ENCODE measurements at regions not wholly inside any gene's neighbourhood (a gene's known extent, or its start where the extent isn't known, plus 50 kb on each side); places are given as distances from the start of the nearest gene placed in this dataset.

- no peak for TF ChIP-seq EZH2 (IDR thresholded peaks at IDR 0.05; ENCODE audit: borderline replicate concordance, insufficient read depth, low read depth, low read length, poor library complexity, severe bottlenecking)
- TF ChIP-seq CTCF (IDR thresholded peaks at IDR 0.05) = no peak
- peaks cover 42% of the 10 kb centered on the region for H3K4me1 Mint-ChIP-seq
- no peaks in the 10 kb centered on the region for H3K9me3 Mint-ChIP-seq (ENCODE audit: insufficient read depth)
- H3K4me3 ChIP-seq (ENCODE audit: control extremely low read depth in 1 of 5, extremely low read depth in 1 of 5, insufficient read depth in 1 of 5, low read depth in 2 of 5, low read length in 4 of 5) = no peak overlapping the region
- H3K9me3 ChIP-seq (ENCODE audit: control extremely low read depth in 1 of 3, control insufficient read depth in 2 of 3, insufficient read depth in 1 of 3, low read length in 2 of 3) = no peaks in the 10 kb centered on the region
- DNase-seq (no peak), ATAC-seq (ENCODE audit: low read depth) (no peak)
- H3K9ac ChIP-seq (ENCODE audit: low read length) = no peak overlapping the region
- no peaks in the 10 kb centered on the region for H3K27me3 Mint-ChIP-seq
- intact Hi-C loops (cut with micrococcal nuclease) = loop anchor here (5.0 kb wide), 1 partner anchor 267 kb away; no protein-coding TSS in a partner anchor
- H3K4me3 Mint-ChIP-seq = no peak overlapping the region
- no peaks in the 10 kb centered on the region for H3K79me2 ChIP-seq (ENCODE audit: control insufficient read depth, insufficient read depth, low read length)
- ChIA-PET POLR2A (interaction anchor here (0.6 kb wide), 1 partner anchor 335 kb away, joined by 3 read pairs; no protein-coding TSS in a partner anchor), CTCF (interaction anchor here (5.2 kb wide), 1 partner anchor 18 kb away, joined by 42 read pairs; no protein-coding TSS in a partner anchor)
- WGBS (ENCODE audit: insufficient coverage) = 67% methylated on average over 2 of the region's 4 CpGs
- no peak overlapping the region for H3K27ac Mint-ChIP-seq
- H3K27ac ChIP-seq (ENCODE audit: low read length in 2 of 2) = no peak overlapping the region
- no peaks in the 10 kb centered on the region for H3K36me3 ChIP-seq (replicated peaks in 1 of 2; ENCODE audit: control extremely low read depth in 1 of 2, control insufficient read depth in 1 of 2, extremely low read depth in 1 of 2, insufficient read depth in 2 of 2, low read length in 1 of 2)
- peaks cover 0 to 9% (median 0%) of the 10 kb centered on the region in 4 experiments for H3K27me3 ChIP-seq (replicated peaks in 1 of 4; ENCODE audit: control extremely low read depth in 1 of 4, control insufficient read depth in 3 of 4, insufficient read depth in 4 of 4, low read length in 3 of 4)
- no peaks in the 10 kb centered on the region for H4K20me1 ChIP-seq (ENCODE audit: control insufficient read depth, insufficient read depth, low read length, poor library complexity, severe bottlenecking)
- H3K4me1 ChIP-seq (ENCODE audit: control insufficient read depth in 2 of 2, insufficient read depth in 2 of 2, low read length in 2 of 2) = peaks cover 31 to 41% of the 10 kb centered on the region in 2 donors
- H3K4me2 ChIP-seq (replicated peaks; ENCODE audit: low read depth, low read length, poor library complexity, severe bottlenecking) = no peak overlapping the region
- H2AFZ ChIP-seq (ENCODE audit: insufficient read depth, low read depth, low read length, poor library complexity, severe bottlenecking) = no peak overlapping the region
These were observed 64.5 kb upstream of the EPCAM start for GRCh38 chr2:47304654-47305053.

- H3K9me3 Mint-ChIP-seq (ENCODE audit: insufficient read depth) = no peaks in the 10 kb centered on the region
- no peak overlapping the region for H3K27ac Mint-ChIP-seq
- ATAC-seq (ENCODE audit: low read depth) = no peak
- H3K27me3 Mint-ChIP-seq = no peaks in the 10 kb centered on the region
- no peak overlapping the region for H3K9ac ChIP-seq (ENCODE audit: low read length)
- intact Hi-C loops (cut with micrococcal nuclease) = loop anchor here (5.0 kb wide), 1 partner anchor 266 kb away; no protein-coding TSS in a partner anchor
- H3K27ac ChIP-seq (ENCODE audit: low read length in 2 of 2) = no peak overlapping the region
- DNase-seq = no peak
- H3K27me3 ChIP-seq (replicated peaks in 1 of 4; ENCODE audit: control extremely low read depth in 1 of 4, control insufficient read depth in 3 of 4, insufficient read depth in 4 of 4, low read length in 3 of 4) = peaks cover 0 to 9% (median 0%) of the 10 kb centered on the region in 4 experiments
- H2AFZ ChIP-seq (ENCODE audit: insufficient read depth, low read depth, low read length, poor library complexity, severe bottlenecking) = no peak overlapping the region
- no peaks in the 10 kb centered on the region for H3K79me2 ChIP-seq (ENCODE audit: control insufficient read depth, insufficient read depth, low read length)
- CTCF ChIA-PET = interaction anchor here (1.2 to 5.2 kb wide), 2 partner anchors 19 to 32 kb away, joined by 5 to 42 read pairs; no protein-coding TSS in a partner anchor
- H3K4me3 Mint-ChIP-seq = no peak overlapping the region
- H3K9me3 ChIP-seq (ENCODE audit: control extremely low read depth in 1 of 3, control insufficient read depth in 2 of 3, insufficient read depth in 1 of 3, low read length in 2 of 3) = no peaks in the 10 kb centered on the region
- H3K4me3 ChIP-seq (ENCODE audit: control extremely low read depth in 1 of 5, extremely low read depth in 1 of 5, insufficient read depth in 1 of 5, low read depth in 2 of 5, low read length in 4 of 5) = no peak overlapping the region
- TF ChIP-seq EZH2 (IDR thresholded peaks at IDR 0.05; ENCODE audit: borderline replicate concordance, insufficient read depth, low read depth, low read length, poor library complexity, severe bottlenecking) = no peak
- no peak for TF ChIP-seq CTCF (IDR thresholded peaks at IDR 0.05)
- H4K20me1 ChIP-seq (ENCODE audit: control insufficient read depth, insufficient read depth, low read length, poor library complexity, severe bottlenecking) = no peaks in the 10 kb centered on the region
- H3K36me3 ChIP-seq (replicated peaks in 1 of 2; ENCODE audit: control extremely low read depth in 1 of 2, control insufficient read depth in 1 of 2, extremely low read depth in 1 of 2, insufficient read depth in 2 of 2, low read length in 1 of 2) = no peaks in the 10 kb centered on the region
- H3K4me1 ChIP-seq (ENCODE audit: control insufficient read depth in 2 of 2, insufficient read depth in 2 of 2, low read length in 2 of 2) = peaks cover 27 to 35% of the 10 kb centered on the region in 2 donors
- no peak overlapping the region for H3K4me2 ChIP-seq (replicated peaks; ENCODE audit: low read depth, low read length, poor library complexity, severe bottlenecking)
- WGBS (ENCODE audit: insufficient coverage) = 73% methylated on average over 2 of the region's 3 CpGs
- H3K4me1 Mint-ChIP-seq = peaks cover 41% of the 10 kb centered on the region
- POLR2A ChIA-PET = interaction anchor here (0.6 kb wide), 1 partner anchor 285 kb away, joined by 3 read pairs; no protein-coding TSS in a partner anchor
These were observed 65.6 kb upstream of the EPCAM start for GRCh38 chr2:47303341-47304148.
